Suprapubic skin (tissue), 4 donors: ENCODE measurements at regions not wholly inside any gene's neighbourhood (a gene's known extent, or its start where the extent isn't known, plus 50 kb on each side); places are given as distances from the start of the nearest gene placed in this dataset.

Experiments
- DNase-seq, 2 donors: peaks; one replicate each; pipeline ENCODE4 v3.0.0-alpha.2; 2019; ENCODE audit warnings: low spot score in 2 of 2
- H3K27ac ChIP-seq: fragments of 200-600 bp; sonication (generic); one replicate; pipeline ENCODE4 v1.5.1; 2019
- H3K27me3 ChIP-seq: fragments of 200-600 bp; sonication (generic); one replicate; pipeline ENCODE4 v1.5.1; 2019
- H3K36me3 ChIP-seq: fragments of 200-600 bp; sonication (generic); one replicate; pipeline ENCODE4 v1.5.1; 2019
- H3K4me1 ChIP-seq: fragments of 200-600 bp; sonication (generic); one replicate; pipeline ENCODE4 v1.5.1; 2019
- H3K4me3 ChIP-seq: fragments of 200-600 bp; sonication (generic); one replicate; pipeline ENCODE4 v1.5.1; 2019; ENCODE audit warnings: mild to moderate bottlenecking
- H3K9me3 ChIP-seq: fragments of 200-600 bp; sonication (generic); one replicate; pipeline ENCODE4 v1.5.1; 2019
- CTCF ChIP-seq, 2 donors: fragments of 200-600 bp in 1 of 2; fragments of 450-650 bp in 1 of 2; sonication (generic) in 1 of 2; IDR thresholded peaks; one replicate each; pipeline ENCODE4 v1.5.1; 2016 to 2019; ENCODE audit warnings: antibody characterized with exemption in 2 of 2, mild to moderate bottlenecking in 1 of 2, moderate library complexity in 1 of 2
- EP300 ChIP-seq: sonication (generic); formaldehyde crosslinking; IDR thresholded peaks from one replicate; pipeline ENCODE4 v1.6.1; 2017; ENCODE audit warnings: antibody characterized with exemption
- POLR2A ChIP-seq, 2 donors: fragments of 450-650 bp; IDR thresholded peaks; one replicate each; pipeline ENCODE4 v1.6.1; 2017; ENCODE audit warnings: antibody characterized with exemption in 2 of 2, mild to moderate bottlenecking in 2 of 2, moderate library complexity in 2 of 2
- POLR2AphosphoS5 ChIP-seq, 3 donors: sonication (generic); formaldehyde crosslinking; IDR thresholded peaks; one replicate each; pipeline ENCODE4 v1.6.1; 2017; ENCODE audit warnings: antibody characterized with exemption in 3 of 3
- WGBS: methylation state at CpG from one replicate; pipeline ENCODE4 v1.1.5; 2018; 5-methylcytosine and 5-hydroxymethylcytosine counted together

DNA sequence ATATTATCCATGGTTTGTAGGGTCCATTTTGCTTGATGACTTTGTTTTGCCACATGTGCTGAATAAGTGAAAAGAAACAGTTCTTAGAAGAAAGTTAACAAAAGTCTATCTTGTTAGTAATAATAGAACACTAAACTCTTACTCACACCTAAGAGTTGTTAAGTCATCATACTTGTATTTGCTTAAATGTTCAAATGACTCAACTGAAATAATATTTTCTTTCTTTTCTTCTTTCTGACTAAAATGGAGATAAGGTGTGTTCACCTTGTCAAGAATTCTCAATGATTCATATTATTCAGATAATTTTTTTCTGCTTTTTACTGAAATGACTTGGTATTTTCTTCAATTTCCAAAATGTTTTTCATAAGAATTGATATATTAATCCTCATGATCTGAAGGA is 327.2 kb downstream of the HTR1B start:
- Histone ChIP-seq H3K4me3 (no peak overlapping the region), H3K36me3 (no peaks in the 10 kb centered on the region), H3K9me3 (no peaks in the 10 kb centered on the region), H3K4me1 (no peaks in the 10 kb centered on the region), H3K27me3 (no peaks in the 10 kb centered on the region), H3K27ac (no peak overlapping the region)
- no peak for DNase-seq
- TF ChIP-seq EP300 (no peak), POLR2A (IDR thresholded peaks at IDR 0.05) (no peak), CTCF (IDR thresholded peaks at IDR 0.05) (no peak), POLR2AphosphoS5 (IDR thresholded peaks at IDR 0.05) (no peak)

- 77% methylated on average over 5 of the region's 5 CpGs for WGBS
- no peaks in the 10 kb centered on the region for H3K36me3 ChIP-seq
- TF ChIP-seq POLR2A (IDR thresholded peaks at IDR 0.05) (no peak), CTCF (IDR thresholded peaks at IDR 0.05) (no peak), POLR2AphosphoS5 (IDR thresholded peaks at IDR 0.05) (no peak), EP300 (no peak)
- no peaks in the 10 kb centered on the region for H3K9me3 ChIP-seq
- DNase-seq = no peak
- H3K4me3 ChIP-seq = no peak overlapping the region
- H3K27ac ChIP-seq = no peak overlapping the region
- H3K4me1 ChIP-seq = no peaks in the 10 kb centered on the region
- no peaks in the 10 kb centered on the region for H3K27me3 ChIP-seq
Measured at GRCh38 chr6:77133031-77133430, 330.3 kb downstream of the HTR1B start.

GRCh38 chr6:77131426-77131825 is 331.9 kb downstream of the HTR1B start:
- DNase-seq = no peak
- TF ChIP-seq POLR2AphosphoS5 (IDR thresholded peaks at IDR 0.05) (no peak), POLR2A (IDR thresholded peaks at IDR 0.05) (no peak), CTCF (IDR thresholded peaks at IDR 0.05) (no peak), EP300 (no peak)
- Histone ChIP-seq H3K36me3 (no peaks in the 10 kb centered on the region), H3K27me3 (no peaks in the 10 kb centered on the region), H3K27ac (no peak overlapping the region), H3K4me1 (no peaks in the 10 kb centered on the region), H3K4me3 (no peak overlapping the region), H3K9me3 (no peaks in the 10 kb centered on the region)
- 92% methylated on average over 4 of the region's 4 CpGs for WGBS

GRCh38 chr6:77124604-77125003 is 338.7 kb downstream of the HTR1B start:
- no peak for DNase-seq
- 100% methylated on average over 1 of the region's 1 CpG for WGBS
- Histone ChIP-seq H3K9me3 (no peaks in the 10 kb centered on the region), H3K27me3 (no peaks in the 10 kb centered on the region), H3K27ac (no peak overlapping the region), H3K36me3 (no peaks in the 10 kb centered on the region), H3K4me3 (no peak overlapping the region), H3K4me1 (no peaks in the 10 kb centered on the region)
- TF ChIP-seq POLR2AphosphoS5 (IDR thresholded peaks at IDR 0.05) (no peak), EP300 (no peak), CTCF (IDR thresholded peaks at IDR 0.05) (no peak), POLR2A (IDR thresholded peaks at IDR 0.05) (no peak)

DNA sequence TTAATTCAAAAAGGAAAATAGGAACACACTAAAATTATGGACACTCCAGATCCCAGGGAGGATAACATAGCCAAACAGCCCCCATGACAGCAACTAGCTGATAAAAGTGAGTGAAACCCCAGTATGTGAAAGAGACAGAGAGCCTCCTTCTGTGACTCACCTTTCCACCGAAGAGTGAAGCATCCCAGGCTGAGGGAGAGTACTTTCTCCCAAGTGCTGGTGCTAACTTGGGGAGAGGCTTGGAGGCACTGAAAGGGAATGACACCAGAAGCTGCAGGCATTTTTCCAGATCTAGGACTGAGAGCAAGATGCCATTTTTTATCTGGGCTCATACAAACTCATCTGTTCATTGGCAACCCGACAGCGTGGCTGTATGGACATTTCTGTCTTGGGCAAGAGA is 339.8 kb downstream of the HTR1B start:
- TF ChIP-seq POLR2AphosphoS5 (IDR thresholded peaks at IDR 0.05) (no peak), CTCF (IDR thresholded peaks at IDR 0.05) (no peak), POLR2A (IDR thresholded peaks at IDR 0.05) (no peak), EP300 (no peak)
- no peaks in the 10 kb centered on the region for H3K4me1 ChIP-seq
- H3K36me3 ChIP-seq = no peaks in the 10 kb centered on the region
- no peak for DNase-seq
- H3K27me3 ChIP-seq = no peaks in the 10 kb centered on the region
- 84% methylated on average over 3 of the region's 3 CpGs for WGBS
- H3K27ac ChIP-seq = no peak overlapping the region
- H3K4me3 ChIP-seq = no peak overlapping the region
- no peaks in the 10 kb centered on the region for H3K9me3 ChIP-seq
